ENCODE measurements at regions not wholly inside any gene's neighbourhood (a gene's known extent, or its start where the extent isn't known, plus 50 kb on each side); places are given as distances from the start of the nearest gene placed in this dataset.

DNA sequence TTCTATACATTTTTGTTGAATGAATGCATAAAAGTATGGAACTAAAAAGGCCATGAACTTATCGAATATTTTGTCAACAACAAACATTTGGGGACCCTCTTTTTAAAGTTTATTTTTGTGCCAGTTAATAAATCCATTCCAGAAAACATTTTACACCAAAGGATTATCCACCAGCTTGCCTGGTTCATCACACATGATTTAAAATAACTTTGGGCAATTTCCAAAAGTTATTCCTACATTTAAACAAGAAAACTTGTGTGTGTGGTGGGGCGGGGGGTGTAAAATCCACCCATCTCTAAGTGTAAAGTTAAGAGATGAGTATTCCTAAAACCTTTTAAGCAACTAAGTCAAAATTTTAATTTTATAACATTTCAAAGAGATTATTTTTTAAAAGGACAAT is 224.5 kb upstream of the SNX7 start:
- no peaks in the 10 kb centered on the region for H3K36me3 ChIP-seq (ENCODE audit: control insufficient read depth in 4 of 4, insufficient read depth in 4 of 4, low read length in 3 of 4)
- H3K27me3 ChIP-seq (replicated peaks in 2 of 5; ENCODE audit: control insufficient read depth in 4 of 5, insufficient read depth in 5 of 5, low read length in 4 of 5), result no peaks in the 10 kb centered on the region
- H3K9me3 ChIP-seq (ENCODE audit: control extremely low read depth in 1 of 5, control insufficient read depth in 4 of 5, insufficient read depth in 2 of 5, low read depth in 1 of 5, low read length in 4 of 5), result no peaks in the 10 kb centered on the region
- no peaks in the 10 kb centered on the region for H3K4me1 ChIP-seq (ENCODE audit: control extremely low read depth in 1 of 4, control insufficient read depth in 4 of 4, insufficient read depth in 4 of 4, low read length in 3 of 4)
- H3K27ac ChIP-seq (ENCODE audit: insufficient read depth in 1 of 2, low read depth in 1 of 2, low read length in 2 of 2, poor library complexity in 1 of 2, severe bottlenecking in 2 of 2), result no peak overlapping the region
- POLR2A ChIA-PET, result no interaction called here
- WGBS (ENCODE audit: insufficient coverage), result no CpG with 5 or more reads among the region's 2 CpGs
- CTCF ChIA-PET, result no interaction called here
- no peak overlapping the region for H3K4me3 ChIP-seq (ENCODE audit: control insufficient read depth in 1 of 7, extremely low read depth in 1 of 7, insufficient read depth in 4 of 7, low read depth in 2 of 7, low read length in 6 of 7)
- no peak for DNase-seq

DNA sequence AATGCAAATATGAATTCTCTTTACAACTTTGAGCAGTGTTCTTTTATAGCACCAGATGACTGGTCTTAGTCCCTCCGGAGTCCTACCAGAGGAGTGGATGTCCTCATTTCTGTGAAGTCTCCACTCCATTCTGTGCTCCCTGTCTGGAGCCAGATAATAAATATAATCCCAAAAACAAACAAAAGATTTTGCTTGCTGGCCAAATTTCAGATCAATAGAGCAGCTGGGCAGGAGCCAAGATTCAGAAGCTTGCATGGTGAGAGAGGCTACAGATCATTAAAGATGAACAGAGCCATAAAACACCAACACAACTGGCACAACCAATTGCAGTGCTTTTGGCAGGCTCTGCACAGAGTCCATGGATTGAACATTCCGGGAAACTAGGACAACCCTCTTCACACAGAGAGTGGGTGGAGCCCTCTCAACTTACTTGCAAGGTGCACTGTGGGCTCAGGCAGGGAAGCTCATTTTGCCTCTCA is 231.5 kb upstream of the SNX7 start:
- Histone ChIP-seq H3K27me3 (replicated peaks in 2 of 5; ENCODE audit: control insufficient read depth in 4 of 5, insufficient read depth in 5 of 5, low read length in 4 of 5) (no peaks in the 10 kb centered on the region), H3K4me1 (ENCODE audit: control extremely low read depth in 1 of 4, control insufficient read depth in 4 of 4, insufficient read depth in 4 of 4, low read length in 3 of 4) (no peaks in the 10 kb centered on the region), H3K27ac (ENCODE audit: insufficient read depth in 1 of 2, low read depth in 1 of 2, low read length in 2 of 2, poor library complexity in 1 of 2, severe bottlenecking in 2 of 2) (no peak overlapping the region), H3K9me3 (ENCODE audit: control extremely low read depth in 1 of 5, control insufficient read depth in 4 of 5, insufficient read depth in 2 of 5, low read depth in 1 of 5, low read length in 4 of 5) (no peaks in the 10 kb centered on the region), H3K36me3 (ENCODE audit: control insufficient read depth in 4 of 4, insufficient read depth in 4 of 4, low read length in 3 of 4) (no peaks in the 10 kb centered on the region), H3K4me3 (ENCODE audit: control insufficient read depth in 1 of 7, extremely low read depth in 1 of 7, insufficient read depth in 4 of 7, low read depth in 2 of 7, low read length in 6 of 7) (no peak overlapping the region)
- DNase-seq, result no peak
- WGBS (ENCODE audit: insufficient coverage), result 100% methylated on average over 1 of the region's 2 CpGs
- ChIA-PET CTCF (interaction anchor here (1.0 kb wide), 1 partner anchor 15 kb away, joined by 3 read pairs; no protein-coding TSS in a partner anchor), POLR2A (no interaction called here)

DNA sequence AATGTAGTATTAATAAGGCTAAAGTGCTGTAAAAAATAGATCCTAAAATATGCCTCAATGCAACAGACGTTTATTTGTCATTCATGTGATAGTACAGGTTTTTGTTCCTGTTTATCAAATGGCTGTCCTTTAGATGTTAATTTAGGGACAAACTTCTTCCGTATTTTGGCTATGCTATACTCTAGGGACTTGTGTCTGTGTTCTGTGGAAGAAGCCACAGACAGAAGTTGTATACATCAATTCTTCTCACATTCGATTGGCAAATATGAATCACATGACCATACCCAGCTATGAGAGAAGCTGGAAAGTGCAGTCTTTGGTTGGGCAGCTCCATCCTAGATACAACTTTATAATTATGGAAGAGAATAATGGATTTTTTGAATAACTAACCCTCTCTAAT is 232.7 kb upstream of the SNX7 start:
- ChIA-PET CTCF (interaction anchor here (0.6 to 1.0 kb wide), 2 partner anchors 14 to 1419 kb away, joined by 3 read pairs; no protein-coding TSS in a partner anchor), POLR2A (no interaction called here)
- Histone ChIP-seq H3K9me3 (ENCODE audit: control extremely low read depth in 1 of 5, control insufficient read depth in 4 of 5, insufficient read depth in 2 of 5, low read depth in 1 of 5, low read length in 4 of 5) (no peaks in the 10 kb centered on the region), H3K27ac (ENCODE audit: insufficient read depth in 1 of 2, low read depth in 1 of 2, low read length in 2 of 2, poor library complexity in 1 of 2, severe bottlenecking in 2 of 2) (no peak overlapping the region), H3K4me3 (ENCODE audit: control insufficient read depth in 1 of 7, extremely low read depth in 1 of 7, insufficient read depth in 4 of 7, low read depth in 2 of 7, low read length in 6 of 7) (no peak overlapping the region), H3K27me3 (replicated peaks in 2 of 5; ENCODE audit: control insufficient read depth in 4 of 5, insufficient read depth in 5 of 5, low read length in 4 of 5) (no peaks in the 10 kb centered on the region), H3K36me3 (ENCODE audit: control insufficient read depth in 4 of 4, insufficient read depth in 4 of 4, low read length in 3 of 4) (no peaks in the 10 kb centered on the region), H3K4me1 (ENCODE audit: control extremely low read depth in 1 of 4, control insufficient read depth in 4 of 4, insufficient read depth in 4 of 4, low read length in 3 of 4) (no peaks in the 10 kb centered on the region)
- no peak for DNase-seq
- WGBS (ENCODE audit: insufficient coverage), result 100% methylated on average over 1 of the region's 3 CpGs

DNA sequence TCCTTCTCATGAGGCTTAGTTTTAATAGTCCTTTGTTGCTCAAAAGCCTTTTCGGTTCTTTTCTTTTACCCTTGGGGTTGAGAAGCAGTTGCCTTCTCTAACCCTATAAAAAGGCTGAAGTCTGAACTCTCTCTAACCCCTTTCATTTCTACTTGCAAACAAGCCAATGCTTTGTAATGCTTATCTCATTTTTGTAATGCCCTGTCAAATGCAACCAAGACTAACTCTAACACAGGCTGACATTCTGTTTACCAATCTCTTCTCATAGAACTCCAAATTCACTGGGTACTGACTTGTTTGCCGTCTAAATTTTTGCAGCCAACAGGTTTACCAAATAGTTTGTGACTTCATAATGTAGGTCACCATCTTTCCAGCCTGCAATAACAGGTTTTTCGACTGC is 233.9 kb upstream of the SNX7 start:
- POLR2A ChIA-PET, result no interaction called here
- CTCF ChIA-PET, result no interaction called here
- 91% methylated on average over 2 of the region's 3 CpGs for WGBS (ENCODE audit: insufficient coverage)
- no peaks in the 10 kb centered on the region for H3K9me3 ChIP-seq (ENCODE audit: control extremely low read depth in 1 of 5, control insufficient read depth in 4 of 5, insufficient read depth in 2 of 5, low read depth in 1 of 5, low read length in 4 of 5)
- no peak for DNase-seq
- no peaks in the 10 kb centered on the region for H3K36me3 ChIP-seq (ENCODE audit: control insufficient read depth in 4 of 4, insufficient read depth in 4 of 4, low read length in 3 of 4)
- no peak overlapping the region for H3K4me3 ChIP-seq (ENCODE audit: control insufficient read depth in 1 of 7, extremely low read depth in 1 of 7, insufficient read depth in 4 of 7, low read depth in 2 of 7, low read length in 6 of 7)
- no peaks in the 10 kb centered on the region for H3K27me3 ChIP-seq (replicated peaks in 2 of 5; ENCODE audit: control insufficient read depth in 4 of 5, insufficient read depth in 5 of 5, low read length in 4 of 5)
- no peaks in the 10 kb centered on the region for H3K4me1 ChIP-seq (ENCODE audit: control extremely low read depth in 1 of 4, control insufficient read depth in 4 of 4, insufficient read depth in 4 of 4, low read length in 3 of 4)
- H3K27ac ChIP-seq (ENCODE audit: insufficient read depth in 1 of 2, low read depth in 1 of 2, low read length in 2 of 2, poor library complexity in 1 of 2, severe bottlenecking in 2 of 2), result no peak overlapping the region

DNA sequence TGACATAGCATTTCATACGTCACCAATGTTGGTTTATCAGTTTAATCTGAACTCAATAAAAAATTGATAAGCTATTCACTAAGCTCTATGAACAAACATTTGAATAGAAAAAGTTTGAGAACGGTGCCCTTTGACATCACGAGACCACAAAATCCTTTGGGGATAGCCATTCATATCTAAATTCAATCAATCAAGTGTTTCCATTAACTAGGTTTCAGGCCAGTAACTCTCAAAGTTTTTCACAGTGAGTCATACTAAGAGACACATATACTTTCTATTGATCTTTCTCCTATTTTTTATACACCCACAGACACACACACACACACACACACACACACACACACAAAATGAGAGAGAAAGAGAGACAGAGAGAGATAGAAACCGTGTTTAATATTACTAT is 235.4 kb upstream of the SNX7 start:
- ChIA-PET POLR2A (no interaction called here), CTCF (interaction anchor here (0.9 kb wide), 1 partner anchor 8 kb away, joined by 3 read pairs; no protein-coding TSS in a partner anchor)

DNA sequence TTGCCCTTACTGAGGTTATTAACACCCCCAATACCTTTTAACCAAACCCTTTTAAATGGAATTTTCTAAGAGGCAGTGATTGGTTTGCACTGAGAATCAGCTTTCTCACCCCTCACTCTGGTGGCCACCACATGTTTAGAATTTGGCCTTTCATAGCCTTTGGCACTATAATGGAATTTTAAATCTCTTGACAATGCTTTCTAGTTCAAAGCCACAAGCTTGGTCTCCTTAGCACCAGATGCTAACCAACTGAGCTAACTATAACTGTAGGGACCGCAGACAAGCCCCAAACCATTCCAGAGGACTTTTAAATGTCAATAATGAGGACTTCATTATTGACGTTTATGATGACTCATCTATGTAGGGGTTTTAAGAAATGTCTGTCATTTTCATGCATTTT is 238.7 kb upstream of the SNX7 start:
- POLR2A ChIA-PET, result no interaction called here
- Histone ChIP-seq H3K36me3 (ENCODE audit: control insufficient read depth in 4 of 4, insufficient read depth in 4 of 4, low read length in 3 of 4) (no peaks in the 10 kb centered on the region), H3K4me3 (ENCODE audit: control insufficient read depth in 1 of 7, extremely low read depth in 1 of 7, insufficient read depth in 4 of 7, low read depth in 2 of 7, low read length in 6 of 7) (no peak overlapping the region), H3K4me1 (ENCODE audit: control extremely low read depth in 1 of 4, control insufficient read depth in 4 of 4, insufficient read depth in 4 of 4, low read length in 3 of 4) (no peaks in the 10 kb centered on the region), H3K9me3 (ENCODE audit: control extremely low read depth in 1 of 5, control insufficient read depth in 4 of 5, insufficient read depth in 2 of 5, low read depth in 1 of 5, low read length in 4 of 5) (no peaks in the 10 kb centered on the region), H3K27ac (ENCODE audit: insufficient read depth in 1 of 2, low read depth in 1 of 2, low read length in 2 of 2, poor library complexity in 1 of 2, severe bottlenecking in 2 of 2) (no peak overlapping the region), H3K27me3 (replicated peaks in 2 of 5; ENCODE audit: control insufficient read depth in 4 of 5, insufficient read depth in 5 of 5, low read length in 4 of 5) (no peaks in the 10 kb centered on the region)
- CTCF ChIA-PET, result no interaction called here
- no peak for DNase-seq
- WGBS (ENCODE audit: insufficient coverage), result 100% methylated on average over 1 of the region's 2 CpGs

More for the DNA sequence above, 235.4 kb upstream of the SNX7 start:
- Histone ChIP-seq H3K4me3 (ENCODE audit: control insufficient read depth in 1 of 7, extremely low read depth in 1 of 7, insufficient read depth in 4 of 7, low read depth in 2 of 7, low read length in 6 of 7) (no peak overlapping the region), H3K27ac (ENCODE audit: insufficient read depth in 1 of 2, low read depth in 1 of 2, low read length in 2 of 2, poor library complexity in 1 of 2, severe bottlenecking in 2 of 2) (no peak overlapping the region), H3K36me3 (ENCODE audit: control insufficient read depth in 4 of 4, insufficient read depth in 4 of 4, low read length in 3 of 4) (no peaks in the 10 kb centered on the region), H3K27me3 (replicated peaks in 2 of 5; ENCODE audit: control insufficient read depth in 4 of 5, insufficient read depth in 5 of 5, low read length in 4 of 5) (no peaks in the 10 kb centered on the region), H3K9me3 (ENCODE audit: control extremely low read depth in 1 of 5, control insufficient read depth in 4 of 5, insufficient read depth in 2 of 5, low read depth in 1 of 5, low read length in 4 of 5) (no peaks in the 10 kb centered on the region), H3K4me1 (ENCODE audit: control extremely low read depth in 1 of 4, control insufficient read depth in 4 of 4, insufficient read depth in 4 of 4, low read length in 3 of 4) (no peaks in the 10 kb centered on the region)
- WGBS (ENCODE audit: insufficient coverage), result 100% methylated on average over 2 of the region's 4 CpGs
- DNase-seq, result no peak

DNA sequence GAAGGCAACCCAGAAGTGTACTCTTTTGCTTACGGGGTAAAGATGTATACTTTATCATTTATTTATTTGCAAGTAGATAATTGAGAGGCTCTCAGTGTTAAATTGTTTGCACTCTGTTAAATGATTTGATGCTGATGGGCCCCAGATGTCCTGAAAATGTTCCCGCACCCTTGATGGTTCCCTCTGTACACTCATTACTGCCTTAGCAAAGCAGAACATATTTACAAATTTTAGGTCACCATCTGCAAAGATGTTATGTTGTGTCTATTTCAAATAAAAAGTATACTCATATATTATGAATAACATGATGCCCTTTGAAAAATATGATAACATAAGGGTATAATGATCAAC is 240.5 kb upstream of the SNX7 start:
- Histone ChIP-seq H3K4me1 (ENCODE audit: control extremely low read depth in 1 of 4, control insufficient read depth in 4 of 4, insufficient read depth in 4 of 4, low read length in 3 of 4) (no peaks in the 10 kb centered on the region), H3K4me3 (ENCODE audit: control insufficient read depth in 1 of 7, extremely low read depth in 1 of 7, insufficient read depth in 4 of 7, low read depth in 2 of 7, low read length in 6 of 7) (no peak overlapping the region), H3K27me3 (replicated peaks in 2 of 5; ENCODE audit: control insufficient read depth in 4 of 5, insufficient read depth in 5 of 5, low read length in 4 of 5) (no peaks in the 10 kb centered on the region), H3K9me3 (ENCODE audit: control extremely low read depth in 1 of 5, control insufficient read depth in 4 of 5, insufficient read depth in 2 of 5, low read depth in 1 of 5, low read length in 4 of 5) (no peaks in the 10 kb centered on the region), H3K36me3 (ENCODE audit: control insufficient read depth in 4 of 4, insufficient read depth in 4 of 4, low read length in 3 of 4) (no peaks in the 10 kb centered on the region), H3K27ac (ENCODE audit: insufficient read depth in 1 of 2, low read depth in 1 of 2, low read length in 2 of 2, poor library complexity in 1 of 2, severe bottlenecking in 2 of 2) (no peak overlapping the region)
- no peak for DNase-seq
- ChIA-PET POLR2A (no interaction called here), CTCF (no interaction called here)
- WGBS (ENCODE audit: insufficient coverage), result no CpG with 5 or more reads among the region's 2 CpGs

Data from common myeloid progenitor, CD34-positive (primary cell).